HG03280 (cell line): ENCODE measurements at regions not wholly inside any gene's neighbourhood (a gene's known extent, or its start where the extent isn't known, plus 50 kb on each side); places are given as distances from the start of the nearest gene placed in this dataset.

Experiments
- ATAC-seq: cut with Tn5 transposase; IDR thresholded peaks from one replicate; pipeline ENCODE4 v1.9.1; 2021; ENCODE audit warnings: mild to moderate bottlenecking, moderate library complexity; ENCODE audit not compliant: unreplicated experiment

GRCh38 chr2:56693501-56693900 is 509.7 kb downstream of the CCDC85A start:
- ATAC-seq = no peak

DNA sequence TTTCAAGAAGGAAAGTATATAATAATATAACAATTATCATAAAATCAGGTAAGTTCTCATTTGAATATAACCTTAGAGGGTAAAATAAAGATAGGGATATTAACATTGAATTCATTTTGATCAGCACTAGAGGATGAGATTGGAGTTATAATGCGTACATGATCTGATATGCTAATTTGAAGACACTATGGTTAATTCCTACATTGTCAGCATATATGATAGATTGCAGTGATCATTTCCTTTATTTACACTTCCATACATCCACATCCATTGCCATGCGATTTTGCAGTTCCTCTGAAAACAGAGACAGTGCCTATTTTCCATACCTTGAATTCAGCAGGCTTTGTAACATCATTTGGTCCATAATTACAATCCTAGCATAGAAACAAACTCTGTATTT is 519.2 kb downstream of the CCDC85A start:
- no peak for ATAC-seq

GRCh38 chr2:56705713-56706112 is 521.9 kb downstream of the CCDC85A start:
- ATAC-seq = no peak

GRCh38 chr2:56707218-56707617 is 523.4 kb downstream of the CCDC85A start:
- ATAC-seq = no peak

DNA sequence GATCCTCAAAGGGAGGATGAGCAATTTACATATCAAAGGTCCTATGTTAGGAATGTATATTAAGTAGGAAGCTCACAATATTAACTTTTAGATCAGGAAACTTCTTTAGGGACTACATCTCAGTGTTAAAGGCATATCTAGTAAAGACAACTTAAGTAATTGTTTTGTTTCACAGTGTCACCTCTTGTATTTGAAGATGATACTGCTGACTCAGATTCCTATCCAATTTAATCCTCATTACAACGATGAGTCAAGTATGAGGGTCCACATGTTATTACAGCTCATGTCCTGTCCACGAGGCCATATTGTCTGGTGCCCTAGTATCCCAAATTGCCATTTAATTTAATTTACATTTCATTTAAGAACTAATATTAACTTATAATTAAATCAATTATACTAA is 523.9 kb downstream of the CCDC85A start:
- ATAC-seq = no peak

DNA sequence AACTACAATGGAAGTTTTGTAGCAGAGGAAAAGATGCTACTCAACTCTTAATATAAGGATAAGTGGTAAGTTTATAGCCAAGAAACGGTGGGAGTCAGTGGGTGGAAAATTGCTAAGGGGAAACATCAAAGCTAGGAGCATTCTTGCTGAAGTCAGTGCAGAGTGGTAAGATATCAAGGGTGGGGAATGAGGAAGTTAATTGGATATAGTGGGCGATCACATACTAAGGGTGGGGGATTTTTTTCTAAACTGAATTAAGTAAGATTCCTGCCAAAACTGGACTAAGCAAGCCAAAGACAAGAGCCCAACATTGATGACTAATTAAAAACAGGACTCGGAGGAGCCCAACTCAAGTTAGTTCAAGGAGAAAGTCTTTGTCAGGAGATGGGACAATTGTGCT is 525.4 kb downstream of the CCDC85A start:
- ATAC-seq = no peak

DNA sequence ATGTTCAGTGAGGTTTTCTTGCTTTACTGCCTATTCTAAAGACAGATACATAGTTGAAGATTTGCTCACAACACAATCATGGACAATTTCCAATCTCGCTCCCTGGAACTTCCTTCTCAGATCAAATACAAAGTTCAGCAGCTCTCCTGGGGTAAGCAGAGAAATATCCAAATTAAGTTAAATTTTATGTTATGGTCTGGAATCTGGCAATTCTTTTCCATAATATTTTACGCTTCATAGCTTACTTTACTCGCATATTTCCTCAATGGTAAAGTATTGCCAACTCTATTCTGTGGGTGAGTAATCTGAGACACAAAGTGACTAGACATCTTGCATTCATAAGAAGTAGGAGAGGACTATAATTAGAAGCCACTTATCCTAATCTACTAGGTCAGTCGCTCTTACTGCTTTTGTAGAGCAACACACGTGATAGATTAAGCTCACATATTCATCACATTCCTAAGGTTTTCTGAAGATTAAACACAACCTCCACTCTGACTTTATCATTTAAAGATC is 529.4 kb downstream of the CCDC85A start:
- no peak for ATAC-seq

DNA sequence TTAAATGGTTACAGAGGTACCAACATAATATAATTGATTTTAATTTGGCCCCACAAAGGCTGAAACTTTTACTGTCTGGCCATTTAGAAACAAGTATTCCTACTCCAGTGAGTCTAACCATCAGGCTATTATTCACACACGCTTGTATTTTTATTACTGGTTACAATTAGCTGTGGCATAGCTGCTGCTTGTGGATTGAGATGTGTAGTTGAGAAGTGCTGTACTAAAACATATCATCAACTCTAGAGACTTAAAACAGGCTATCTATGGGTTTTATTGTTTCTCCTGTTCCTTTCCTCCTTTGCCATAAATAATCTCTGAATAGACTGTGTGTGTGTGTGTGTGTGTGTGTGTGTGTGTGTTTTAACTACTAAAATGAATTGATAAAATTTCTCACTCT is 530.2 kb downstream of the CCDC85A start:
- ATAC-seq = no peak

- no peak for ATAC-seq
Observed at GRCh38 chr2:56714400-56714799, 530.6 kb downstream of the CCDC85A start.

- ATAC-seq = no peak
Observed at GRCh38 chr2:56715683-56716082, 531.9 kb downstream of the CCDC85A start.

- no peak for ATAC-seq
Observed at GRCh38 chr2:56718413-56718812, 534.6 kb downstream of the CCDC85A start.

DNA sequence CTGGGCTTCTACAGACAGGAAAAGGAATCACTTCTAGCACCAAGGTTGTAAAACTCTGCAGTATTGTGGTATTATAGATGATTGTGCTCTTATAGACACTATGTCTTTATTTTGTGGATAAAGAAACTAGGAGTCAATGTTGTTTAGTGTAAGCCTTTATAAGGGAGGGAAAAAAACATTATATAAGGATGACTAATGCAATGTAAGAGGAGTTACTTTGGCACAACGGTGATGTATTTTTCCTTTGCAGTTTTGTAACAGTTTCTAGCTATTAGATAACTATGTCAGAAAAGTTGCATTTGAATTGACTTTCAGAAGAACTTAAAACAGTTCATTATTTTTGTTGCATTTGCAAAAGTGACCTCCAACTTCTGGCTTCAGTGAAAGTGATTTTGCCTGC is 545.4 kb downstream of the CCDC85A start:
- no peak for ATAC-seq

GRCh38 chr2:56732946-56733345 is 549.2 kb downstream of the CCDC85A start:
- ATAC-seq = no peak

- ATAC-seq = no peak
Observed at GRCh38 chr2:56739413-56739812, 555.6 kb downstream of the CCDC85A start.

DNA sequence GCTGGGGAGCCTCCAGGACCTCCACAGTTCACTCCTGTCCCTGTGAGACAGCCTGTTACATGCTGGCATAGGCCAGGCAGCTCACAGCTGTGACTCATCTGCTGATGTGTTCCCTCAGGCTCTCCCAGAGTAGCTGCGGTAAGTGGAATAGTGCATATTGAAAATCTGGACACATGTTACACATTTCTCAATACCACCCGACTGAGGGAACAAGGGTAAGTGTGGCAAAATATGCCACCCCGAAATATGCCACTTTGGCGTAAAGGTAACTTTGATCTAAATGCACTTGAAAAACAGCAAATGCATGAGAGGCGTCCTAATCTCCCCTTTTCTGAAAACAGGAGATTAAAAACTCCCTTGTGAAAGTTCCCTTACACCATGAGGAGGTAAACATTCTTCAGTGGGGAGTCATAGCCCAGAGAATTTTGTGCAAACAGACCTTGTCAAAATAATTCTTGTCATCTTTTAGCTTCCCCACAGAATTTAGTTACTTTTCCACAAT is 557.9 kb downstream of the CCDC85A start:
- no peak for ATAC-seq

DNA sequence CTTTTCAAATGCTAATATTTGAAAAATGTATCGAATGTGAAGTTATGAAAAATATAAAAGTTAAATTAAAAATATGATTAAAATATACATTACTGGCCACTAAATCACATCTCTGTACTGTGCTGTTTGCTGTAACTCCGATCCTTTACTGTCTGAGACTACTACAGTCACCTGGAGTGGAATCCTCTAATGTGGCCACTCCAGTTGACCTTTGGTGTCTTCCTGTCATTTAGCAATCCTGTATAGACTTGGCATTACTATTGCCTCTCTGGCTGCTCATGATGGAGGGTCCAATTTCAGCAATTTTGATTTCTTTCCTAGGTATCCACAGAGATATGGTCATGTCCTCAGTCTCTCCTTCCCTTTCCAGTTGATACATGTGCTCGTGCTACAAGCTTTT is 560.0 kb downstream of the CCDC85A start:
- no peak for ATAC-seq

- no peak for ATAC-seq
Observed at GRCh38 chr2:56749152-56749752, 565.5 kb downstream of the CCDC85A start.

DNA sequence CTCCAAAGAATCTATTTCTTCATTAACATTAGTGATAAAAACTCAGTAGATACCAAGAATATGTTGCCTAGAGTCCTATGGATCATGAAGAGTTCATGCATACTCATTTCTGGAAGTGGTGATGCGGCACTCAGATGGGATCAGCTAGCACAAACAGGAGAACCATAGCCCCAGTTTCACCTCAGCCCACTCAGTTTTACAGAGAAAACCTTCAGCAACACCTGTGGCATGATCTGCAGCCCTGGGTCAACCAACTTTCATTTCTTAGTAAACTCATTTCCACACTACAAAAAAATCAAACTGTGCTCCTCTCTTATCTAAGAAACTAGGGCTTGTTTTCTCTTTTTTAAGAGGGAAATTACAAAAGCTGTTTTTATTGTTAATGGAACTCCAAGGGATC is 569.4 kb downstream of the CCDC85A start:
- no peak for ATAC-seq

- no peak for ATAC-seq
Observed at GRCh38 chr2:56754066-56754615, 570.4 kb downstream of the CCDC85A start.

DNA sequence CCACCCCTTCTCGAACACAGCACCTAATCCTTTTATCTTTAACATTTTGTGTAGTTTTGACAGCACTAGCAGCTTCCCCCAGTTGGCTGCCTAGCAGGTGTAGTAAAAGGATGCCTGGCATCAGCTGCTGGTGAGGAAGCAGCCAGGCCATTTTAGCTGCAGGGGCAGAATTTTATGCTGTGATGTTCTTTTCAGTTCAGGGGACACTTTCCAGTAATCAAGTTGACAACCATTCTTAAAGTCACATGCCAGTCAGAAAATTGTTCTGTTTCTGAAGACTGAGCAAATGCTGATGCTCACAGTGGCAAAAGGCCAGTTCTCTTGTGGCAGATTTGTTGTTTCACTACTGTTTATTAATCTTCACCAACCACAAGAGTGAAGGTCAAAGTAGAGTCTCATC is 570.8 kb downstream of the CCDC85A start:
- no peak for ATAC-seq

DNA sequence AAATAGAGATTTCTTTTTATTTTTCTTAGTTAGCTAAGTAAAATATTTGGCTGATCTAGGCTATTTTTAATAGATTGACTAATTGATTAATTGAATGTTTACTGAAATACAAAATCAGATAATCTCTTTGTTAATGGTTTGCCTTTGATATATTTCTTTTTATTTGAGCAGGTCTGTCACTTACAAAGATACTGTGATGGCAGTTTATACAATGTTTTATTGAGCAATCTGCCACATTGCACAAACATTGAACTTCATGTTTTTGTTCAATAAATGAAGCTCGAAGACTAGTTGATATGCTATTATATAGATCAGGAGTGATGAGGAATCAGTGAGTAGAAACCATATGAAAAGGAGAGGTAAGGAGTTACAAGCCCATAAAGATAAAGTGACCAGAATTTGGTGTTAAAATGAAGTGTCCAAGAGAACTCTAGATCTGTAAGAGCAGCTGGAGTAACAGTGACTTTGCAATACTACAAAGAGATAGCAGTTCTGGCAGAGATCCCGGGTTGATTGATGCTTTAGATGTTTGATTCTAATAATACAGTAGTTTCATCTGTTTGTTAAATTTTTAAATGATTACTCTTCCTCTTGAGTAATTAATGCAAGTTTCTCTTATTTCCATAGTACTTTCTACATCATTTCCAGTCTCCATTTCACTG is 574.2 kb downstream of the CCDC85A start:
- no peak for ATAC-seq

DNA sequence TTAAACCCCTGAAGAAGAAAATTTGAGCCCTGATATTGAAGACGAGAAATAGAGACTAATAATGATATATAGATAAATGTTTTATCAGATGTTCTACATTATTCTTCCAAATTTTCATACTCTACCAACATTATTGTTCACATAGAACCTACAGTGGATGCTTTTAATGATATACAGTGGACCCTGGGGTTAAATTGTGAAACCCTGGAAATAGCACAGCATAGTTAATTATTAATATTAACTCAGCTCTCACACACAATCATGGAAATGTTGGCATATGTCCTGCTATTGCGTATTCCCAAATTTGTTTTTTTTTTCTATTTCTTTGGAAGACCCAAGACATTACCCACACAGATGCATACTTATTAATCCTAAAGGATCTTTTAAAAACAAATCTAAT is 579.9 kb downstream of the CCDC85A start:
- ATAC-seq = no peak
